ENCODE measurements at regions not wholly inside any gene's neighbourhood (a gene's known extent, or its start where the extent isn't known, plus 50 kb on each side); places are given as distances from the start of the nearest gene placed in this dataset.

DNA sequence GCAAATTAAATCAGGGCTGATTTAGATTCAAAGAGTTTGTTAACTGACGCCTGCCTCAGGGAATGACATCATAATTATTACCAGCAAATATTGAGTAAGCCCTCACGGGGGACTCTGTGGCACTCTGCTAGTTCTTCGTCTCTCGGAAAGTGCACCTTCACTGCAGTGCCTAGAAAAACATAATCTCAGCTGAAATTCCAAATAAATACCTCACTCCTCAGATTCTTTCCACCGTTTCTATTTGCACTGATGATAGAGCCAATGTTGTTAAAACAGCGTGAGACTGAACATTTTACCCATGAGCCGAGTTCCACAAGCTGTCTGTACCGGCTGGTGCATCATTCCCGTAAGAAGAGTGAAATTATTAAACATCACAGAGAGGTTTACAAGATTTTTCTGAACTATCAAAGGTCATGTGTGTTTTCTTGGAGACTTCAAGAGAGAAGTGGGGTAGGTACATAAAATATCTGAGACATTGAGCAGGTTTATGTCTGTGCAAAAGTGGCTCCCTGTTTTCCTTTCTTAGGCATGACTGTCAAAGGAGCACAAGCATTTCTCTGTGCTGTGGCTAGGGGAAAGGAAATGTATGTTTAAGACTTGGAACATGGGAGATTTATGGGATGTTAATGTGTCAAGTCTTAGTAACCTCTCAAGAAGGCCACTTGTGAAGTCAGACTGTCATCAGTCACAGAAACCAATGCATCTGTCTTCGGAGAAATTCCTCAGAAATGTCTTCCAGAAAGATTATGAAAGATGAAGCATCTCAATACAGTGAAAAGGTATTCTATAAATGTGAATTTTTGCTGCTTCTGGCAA, 119.6 kb downstream of the CBLL2 start:
- no peak for DNase-seq

DNA sequence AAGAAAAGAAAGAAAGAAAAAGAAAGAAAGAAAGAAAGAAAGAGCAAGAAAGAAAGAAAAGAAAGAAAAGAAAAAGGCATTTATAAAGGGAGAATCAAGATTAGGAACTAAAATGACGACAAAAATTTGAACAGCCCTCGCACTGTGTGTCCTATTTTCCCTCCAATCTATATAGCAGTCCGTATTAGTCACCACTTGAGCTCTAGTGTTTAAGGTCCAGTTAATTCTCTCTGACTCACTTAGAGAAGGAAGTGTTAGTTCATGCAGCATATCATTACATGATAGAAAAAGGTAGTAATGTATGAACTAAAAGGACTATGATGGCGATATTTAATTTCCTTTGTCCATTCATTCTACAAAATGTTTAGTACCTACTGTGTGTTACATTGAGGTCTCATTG, 122.7 kb downstream of the CBLL2 start:
- no peak for DNase-seq

DNA sequence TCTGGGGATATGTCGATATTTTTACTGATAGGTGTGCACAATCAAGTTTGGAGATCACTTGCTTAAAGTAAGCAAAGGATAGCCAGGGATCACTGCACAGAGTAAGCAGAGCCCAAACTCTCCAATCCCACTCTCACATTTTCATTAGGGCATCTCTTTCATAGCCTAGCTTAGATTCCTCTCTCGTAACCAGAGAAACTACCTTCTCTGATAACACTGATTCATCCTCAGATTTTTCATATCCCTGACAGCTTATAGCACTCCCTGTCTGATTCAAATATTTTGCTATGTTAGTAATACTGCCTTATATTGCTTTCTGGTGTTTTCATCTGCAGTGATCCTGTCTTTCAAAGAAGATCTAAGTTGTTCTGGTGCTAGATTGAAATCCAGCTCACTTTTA, 123.7 kb downstream of the CBLL2 start:
- no peak for DNase-seq

DNA sequence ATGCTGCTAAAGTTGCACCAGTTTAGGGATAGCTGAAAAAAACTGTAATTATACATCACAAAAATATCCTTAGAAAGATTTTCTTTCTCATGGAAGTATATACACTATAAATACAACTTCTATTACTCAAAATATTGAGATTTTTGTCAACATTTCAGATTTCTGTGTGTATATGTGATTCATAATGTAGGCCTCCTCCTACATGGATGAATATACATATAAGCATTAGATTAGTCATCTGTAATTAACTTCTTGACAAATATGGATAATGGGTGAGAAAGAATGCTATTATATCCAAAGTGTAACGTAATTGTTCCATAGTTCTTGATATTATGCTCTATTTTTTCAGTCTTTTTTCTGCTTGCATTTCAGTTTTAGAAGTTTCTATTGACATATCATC, 124.9 kb downstream of the CBLL2 start:
- no peak for DNase-seq

DNA sequence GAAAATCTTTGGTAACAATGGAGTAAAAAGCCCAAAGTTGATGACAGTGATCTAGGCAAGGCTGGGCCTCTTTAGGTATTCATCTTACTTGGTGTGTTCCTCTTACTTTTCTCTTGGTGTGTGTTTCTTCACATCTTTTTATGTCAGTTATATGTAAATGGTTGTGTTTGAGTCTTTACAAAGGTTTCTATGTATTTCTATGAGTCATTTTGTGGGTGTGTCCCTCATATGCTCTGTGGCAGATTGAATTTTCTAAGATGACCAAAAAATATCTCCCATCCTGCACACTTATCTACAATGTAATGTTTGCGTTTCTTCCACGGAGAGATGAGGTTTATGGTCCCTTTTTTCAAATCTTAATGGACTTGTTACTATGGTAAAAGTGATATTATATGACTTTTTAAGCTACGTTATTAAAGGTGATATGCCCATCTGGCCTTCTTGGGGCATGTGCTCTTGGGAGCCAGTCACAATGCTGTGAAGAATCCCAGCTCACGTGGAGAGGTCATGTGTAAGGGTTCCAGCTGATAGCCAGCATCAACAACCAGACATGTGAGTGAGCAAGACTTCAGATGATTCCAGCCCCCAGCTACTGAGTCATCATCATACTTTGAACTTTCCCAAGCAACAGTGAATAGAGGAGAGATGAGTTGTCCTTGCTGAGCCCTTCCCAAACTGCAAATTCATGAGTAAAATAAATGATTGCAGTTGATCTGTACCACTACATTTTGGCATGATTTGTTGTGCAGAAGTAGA, 126.9 kb downstream of the CBLL2 start:
- DNase-seq: no peak

DNA sequence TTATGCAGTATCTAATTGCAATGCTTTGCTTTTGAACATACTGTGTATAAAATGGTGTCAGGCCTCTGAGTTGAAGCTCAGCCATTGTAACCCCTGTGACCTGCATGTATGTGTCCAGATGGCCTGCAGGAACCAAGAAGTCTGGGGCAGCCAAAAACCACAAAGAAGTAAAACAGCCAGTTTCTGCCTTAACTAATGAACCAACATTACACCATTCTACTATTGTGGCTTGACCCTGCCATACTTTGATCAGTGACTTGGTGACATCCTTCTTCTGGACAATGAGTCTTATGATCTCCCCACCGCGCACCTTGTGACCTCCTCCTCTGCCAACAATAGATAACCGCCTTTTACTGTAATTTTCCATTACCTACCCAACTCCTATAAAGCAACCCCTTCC, 131.6 kb downstream of the CBLL2 start:
- no peak for DNase-seq

DNA sequence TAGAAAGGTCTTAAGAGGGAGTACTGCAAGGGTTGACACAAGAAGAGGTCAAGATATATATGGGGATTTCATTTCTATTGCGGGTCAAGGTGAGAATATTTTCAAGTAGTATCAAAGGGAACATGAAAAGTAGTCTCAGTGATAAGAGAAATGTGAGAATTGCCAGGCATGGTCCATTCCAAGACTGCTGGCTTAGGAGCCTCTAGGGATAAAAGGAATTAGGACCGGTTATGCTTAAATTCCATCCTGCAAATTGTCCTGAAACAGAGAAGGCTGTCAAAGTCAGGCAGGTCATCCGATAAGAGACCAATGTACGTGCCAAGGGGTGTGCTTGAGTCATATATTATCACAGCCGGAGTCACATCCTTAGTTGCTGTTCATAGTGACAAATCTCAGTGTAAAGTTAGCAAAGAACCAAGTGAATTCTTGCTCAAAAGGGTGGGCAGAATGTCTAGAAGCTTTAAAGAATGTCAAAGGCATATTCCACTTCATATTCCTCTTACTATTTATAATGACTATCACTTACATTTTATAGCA, 133.6 kb downstream of the CBLL2 start:
- no peak for DNase-seq

DNA sequence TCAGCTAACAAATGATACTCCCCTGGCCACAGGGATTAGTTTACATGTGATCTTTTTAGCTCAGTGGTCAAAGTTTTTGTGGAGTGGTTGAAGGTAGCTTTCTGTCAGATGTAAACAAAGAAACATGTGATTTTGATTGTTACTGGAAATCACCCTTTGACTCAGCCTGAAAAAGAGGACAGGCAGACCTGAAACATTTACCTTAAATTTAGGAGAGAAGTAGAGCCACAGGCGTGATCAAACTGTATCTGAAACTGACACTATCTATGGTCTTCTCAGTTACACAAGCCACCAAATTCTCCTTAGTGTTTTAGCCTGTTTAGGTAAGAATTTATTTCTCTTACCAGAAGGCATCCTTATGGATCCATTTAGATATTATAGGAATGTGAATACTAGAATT, 136.7 kb downstream of the CBLL2 start:
- DNase-seq: no peak

DNA sequence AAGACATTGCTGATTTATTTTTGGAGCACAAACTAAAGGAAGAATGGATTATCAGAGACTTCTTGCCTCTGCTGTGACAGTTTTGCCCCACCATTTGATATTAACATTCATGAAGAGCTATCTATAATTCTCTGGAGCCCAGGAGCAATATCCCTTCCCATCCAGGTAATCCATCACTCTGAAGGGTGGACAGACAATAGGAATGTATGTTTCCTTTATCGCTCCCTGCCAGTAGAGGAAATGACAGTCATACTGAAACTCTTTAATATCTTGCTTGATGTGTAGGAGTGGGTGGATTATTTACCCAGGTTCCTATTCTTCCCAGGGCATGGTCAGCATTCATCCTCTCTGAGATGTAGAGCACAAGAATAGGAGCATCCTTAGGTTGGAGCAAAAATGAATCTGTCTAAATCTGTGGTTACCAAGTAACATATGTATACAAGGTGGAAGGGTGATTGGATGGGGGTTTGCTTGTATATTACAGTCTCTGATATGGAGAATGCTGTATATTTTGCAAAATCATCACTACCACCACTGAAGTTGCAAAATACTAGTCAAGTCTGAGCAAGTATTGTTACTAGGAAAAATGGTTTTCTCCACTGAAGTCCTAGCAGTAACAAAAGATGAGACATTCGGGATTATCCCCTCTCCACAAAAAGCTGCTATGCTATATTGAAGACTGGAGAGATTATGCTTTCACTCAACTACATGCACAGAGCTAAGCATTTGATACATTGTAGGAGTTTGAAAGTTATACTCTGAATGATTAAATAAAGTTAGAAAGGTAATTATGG, 151.6 kb downstream of the CBLL2 start:
- DNase-seq: no peak

DNA sequence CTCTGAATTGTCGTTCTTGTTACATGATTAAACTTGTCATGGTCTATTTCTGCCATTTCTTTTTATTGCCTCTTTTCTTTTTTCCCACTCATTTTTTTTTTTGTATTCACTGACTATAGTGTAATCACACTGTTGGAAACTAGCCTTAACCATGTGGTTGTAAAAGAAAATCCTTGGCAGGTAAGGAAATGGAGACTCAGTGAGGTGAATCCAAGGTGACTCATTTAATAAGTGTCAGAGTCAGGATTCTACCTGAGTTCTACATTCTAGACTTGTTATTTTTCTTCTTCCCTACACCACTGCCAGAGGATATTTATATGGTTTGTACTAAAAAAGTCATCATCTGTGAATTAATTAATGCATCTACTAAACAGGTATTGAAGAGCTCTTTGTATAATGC, 152.2 kb downstream of the CBLL2 start:
- DNase-seq: no peak

DNA sequence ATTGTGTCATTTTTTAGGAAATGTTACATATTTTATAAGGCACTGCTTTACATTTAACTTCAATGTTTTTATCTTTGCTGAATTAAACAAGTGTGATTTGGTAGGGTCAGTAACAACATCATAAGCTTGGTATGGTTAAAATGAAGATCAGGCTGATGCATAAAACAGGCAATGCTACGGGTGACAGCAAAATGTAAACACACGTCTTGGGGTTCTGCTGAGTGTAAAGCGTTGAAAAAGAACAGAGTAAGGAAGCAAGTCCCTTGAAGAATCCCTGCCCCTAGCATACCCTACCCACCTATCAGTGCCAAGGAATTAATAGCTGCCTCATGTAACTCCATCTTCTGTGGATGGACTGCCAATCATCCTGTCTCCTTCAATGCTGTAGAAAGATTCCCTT, 157.0 kb downstream of the CBLL2 start:
- DNase-seq: no peak

DNA sequence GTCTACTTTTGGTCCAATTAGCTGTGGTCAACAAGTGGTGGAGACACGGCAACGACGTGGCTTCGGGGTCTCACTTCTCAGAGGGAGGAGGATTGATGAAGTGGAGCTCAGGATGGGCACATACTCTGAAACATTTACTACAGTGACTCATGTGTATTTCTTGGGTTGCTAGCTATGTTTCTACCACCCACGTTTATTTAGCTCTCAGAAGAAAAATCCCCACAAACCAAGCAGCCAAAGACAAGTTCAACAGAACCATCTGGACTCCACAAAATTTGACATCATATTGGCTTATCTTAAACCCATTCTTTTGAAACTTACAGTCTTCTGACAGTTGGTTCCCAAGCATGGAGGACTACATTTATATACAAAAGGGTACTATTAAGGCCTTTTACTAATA, 158.0 kb downstream of the CBLL2 start:
- DNase-seq: no peak

DNA sequence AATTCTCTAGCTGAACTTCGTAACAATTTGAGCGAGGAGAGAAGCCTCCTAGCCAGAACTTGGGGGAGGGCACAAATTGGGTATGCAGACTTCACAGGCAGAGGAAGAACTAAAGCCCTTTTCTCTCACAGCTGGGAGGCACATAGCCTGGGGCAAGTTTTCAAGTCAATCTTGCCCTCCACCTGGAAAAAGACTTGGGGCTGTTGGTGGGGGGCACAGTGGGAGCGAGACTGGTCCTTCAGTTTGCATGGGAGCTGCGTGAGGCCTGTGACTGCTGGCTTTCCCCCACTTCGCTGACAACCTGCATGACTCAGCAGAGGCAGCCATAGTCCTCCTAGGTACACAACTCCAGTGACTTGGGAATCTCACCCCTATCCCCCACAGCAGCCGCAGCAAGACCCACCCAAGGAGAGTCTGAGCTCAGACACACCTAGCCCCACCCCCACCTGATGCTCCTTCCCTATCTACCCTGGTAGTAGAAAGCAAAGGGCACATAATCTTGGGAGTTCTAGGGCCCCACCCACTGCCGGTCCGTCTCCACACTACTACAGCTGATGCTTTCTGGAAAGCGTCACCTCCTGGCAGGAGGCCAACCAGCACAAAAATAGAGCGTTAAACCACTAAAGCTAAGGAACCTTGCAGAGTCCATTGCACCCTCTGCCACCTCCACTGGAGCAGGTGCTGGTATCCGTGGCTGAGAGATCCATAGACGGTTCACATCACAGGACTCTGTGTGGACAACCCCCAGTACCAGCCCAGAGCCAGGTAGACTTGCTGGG, 160.8 kb downstream of the CBLL2 start:
- DNase-seq: no peak

DNA sequence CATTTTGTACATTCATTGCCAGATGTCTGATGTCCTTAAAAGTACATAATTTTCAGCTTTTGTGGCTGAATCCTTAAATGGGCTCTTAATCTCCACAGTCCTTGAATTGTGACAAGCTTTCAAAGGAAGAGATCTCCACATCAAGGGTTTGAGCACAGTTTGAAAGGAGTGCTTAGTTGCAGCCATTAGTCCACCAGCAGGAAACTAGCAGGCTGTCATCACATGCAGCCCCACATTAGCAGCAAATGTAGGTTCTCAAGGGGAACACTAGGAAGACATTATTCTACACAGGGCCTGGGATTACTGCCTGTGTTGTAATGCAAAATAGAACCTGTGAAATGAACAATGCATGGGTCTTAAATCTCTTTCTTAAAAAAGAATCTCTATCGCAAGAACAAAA, 173.2 kb downstream of the CBLL2 start:
- no peak for DNase-seq

DNA sequence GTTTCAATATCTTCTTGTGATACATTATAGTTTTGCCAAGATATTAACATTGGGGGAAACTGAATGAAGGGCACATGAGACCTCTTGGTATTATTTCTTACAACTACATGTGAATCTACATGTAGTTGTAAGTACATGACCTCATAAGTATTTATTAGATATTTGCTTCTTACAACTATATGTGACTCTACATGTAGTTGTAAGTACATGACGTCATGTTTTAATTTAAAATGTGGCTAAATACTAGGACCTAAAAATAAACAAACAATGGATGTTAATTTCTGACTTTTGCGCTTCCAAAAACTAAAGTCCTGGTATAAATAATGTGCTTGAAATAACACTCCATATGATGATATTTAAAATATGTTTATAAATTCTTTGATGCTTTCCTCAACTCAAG, 190.2 kb downstream of the CBLL2 start:
- DNase-seq: no peak

DNA sequence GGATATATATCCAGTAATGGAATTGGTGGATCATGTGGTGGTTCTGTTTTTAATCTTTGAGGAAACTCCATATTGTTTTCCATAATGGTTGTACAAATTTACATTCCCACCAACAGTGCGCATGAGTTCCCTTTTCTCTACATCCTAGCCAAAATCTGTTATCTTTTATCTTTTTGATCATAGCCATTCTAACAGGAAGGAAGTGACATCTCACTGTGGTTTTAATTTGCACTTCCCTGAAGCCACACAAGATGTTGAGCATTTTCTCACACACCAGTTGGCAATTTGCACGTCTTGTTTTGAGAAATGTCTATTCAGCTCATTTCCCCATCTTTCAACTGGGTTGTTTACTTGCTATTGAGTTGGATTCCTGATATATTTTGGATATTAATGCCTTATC, 194.9 kb downstream of the CBLL2 start:
- no peak for DNase-seq

DNA sequence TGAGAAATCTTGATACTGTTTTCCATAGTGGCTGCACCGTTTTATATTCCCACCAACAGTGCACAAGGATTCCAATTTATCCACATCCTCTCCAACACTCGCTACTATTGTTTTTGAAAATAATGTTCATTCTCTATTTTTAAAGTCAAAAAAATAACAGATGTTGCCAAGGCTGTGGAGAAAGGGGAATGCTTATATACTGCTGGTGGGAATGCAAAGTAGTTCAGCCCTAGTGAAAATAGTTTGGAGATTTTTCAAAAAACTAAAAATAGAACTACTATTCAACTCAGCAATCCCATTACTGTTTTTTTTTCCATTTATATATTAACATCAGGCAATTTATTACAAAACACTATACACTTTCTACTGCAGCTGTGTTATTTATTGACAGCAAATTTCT, 208.7 kb downstream of the CBLL2 start:
- no peak for DNase-seq

DNA sequence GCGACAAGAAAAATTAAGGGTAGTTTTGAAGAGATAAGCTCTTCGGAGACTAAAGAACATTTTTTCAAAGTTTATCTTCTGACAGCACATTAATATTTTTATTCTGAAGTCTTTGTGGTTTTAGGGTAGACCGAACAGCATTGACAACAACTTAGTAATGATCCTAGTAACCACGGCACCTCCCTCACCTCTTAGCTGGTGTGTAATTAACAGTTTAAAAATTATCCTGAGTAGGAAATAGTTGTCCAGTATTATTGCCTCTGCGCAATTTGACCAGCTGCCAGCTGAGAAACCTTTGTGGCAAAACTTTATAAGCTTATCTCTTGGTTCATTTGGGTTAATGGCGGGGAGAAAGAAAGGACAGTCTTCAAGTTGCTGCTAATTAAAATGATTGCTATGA, 213.6 kb downstream of the CBLL2 start:
- no peak for DNase-seq

DNA sequence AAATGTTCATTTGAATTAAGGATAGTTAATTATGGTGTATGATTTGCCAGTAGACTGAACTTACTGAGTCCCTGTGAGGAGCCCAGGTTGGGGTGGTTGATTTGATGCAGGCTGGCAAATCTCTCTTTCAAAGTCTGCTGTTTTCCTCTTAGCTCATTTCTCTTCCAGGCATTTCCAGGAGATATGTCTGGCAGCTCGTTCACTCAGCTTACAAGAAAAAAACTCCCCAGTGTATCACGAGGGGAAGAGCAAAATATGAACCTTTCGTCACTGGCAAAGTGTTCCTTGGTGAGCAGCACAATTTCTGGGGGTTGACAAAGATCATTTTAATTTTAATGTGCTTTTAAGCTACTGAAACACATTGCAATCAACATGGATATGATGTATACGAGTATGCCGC, 244.2 kb downstream of the CBLL2 start:
- no peak for DNase-seq

DNA sequence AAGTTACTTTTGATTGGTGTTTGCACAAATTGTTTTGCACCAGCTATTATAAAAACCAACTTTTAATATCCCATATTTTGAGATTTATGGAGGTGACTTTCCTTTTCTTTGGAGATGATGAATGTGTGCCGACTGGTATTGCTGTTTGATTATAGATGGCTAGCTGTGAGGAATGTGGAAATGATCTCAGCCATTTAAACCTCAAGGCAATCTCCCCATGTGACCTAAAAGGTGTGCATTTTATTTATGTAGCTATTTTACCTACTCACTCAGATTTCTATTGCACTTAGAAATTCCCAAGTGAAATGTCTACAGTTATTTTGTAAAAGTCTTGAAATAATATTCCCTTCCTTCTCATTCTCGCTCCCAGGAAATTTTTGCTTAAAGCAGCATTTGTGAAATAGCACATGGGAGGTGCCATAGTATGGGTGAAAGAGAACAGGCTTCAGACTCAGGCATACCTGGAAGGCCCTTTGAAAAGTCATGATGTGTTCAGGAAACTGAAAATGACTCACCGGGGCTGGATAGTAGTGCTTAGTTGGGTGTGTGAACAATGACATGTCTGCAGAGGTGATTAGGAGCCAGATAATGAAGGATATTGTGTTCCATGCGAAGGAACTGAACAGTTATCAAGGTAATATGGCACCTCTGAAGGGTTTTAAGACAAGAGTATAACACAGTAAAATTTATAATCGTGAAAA, 247.6 kb downstream of the CBLL2 start:
- DNase-seq: no peak

DNA sequence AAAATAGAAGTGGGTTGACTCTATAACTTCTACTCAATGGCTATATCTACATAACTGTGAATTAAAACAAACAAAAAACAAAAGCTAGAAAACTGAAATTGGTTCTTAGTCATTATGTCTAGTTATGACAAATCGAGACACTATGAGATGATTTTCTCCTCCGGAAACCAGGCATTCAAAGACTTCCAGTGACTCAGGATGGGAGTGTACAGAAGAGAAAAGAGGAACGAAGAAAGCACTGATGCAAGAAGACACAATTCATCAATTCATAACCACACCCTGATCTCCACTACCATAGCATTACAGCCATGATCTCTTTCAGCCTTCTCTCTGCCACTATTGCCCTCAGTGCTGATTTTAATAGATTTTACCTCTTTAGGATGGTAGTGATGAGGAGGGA, 253.6 kb downstream of the CBLL2 start:
- DNase-seq: no peak

Data from amygdala (tissue), 56 donors.